DND-41 (cell line): ENCODE measurements at regions not wholly inside any gene's neighbourhood (a gene's known extent, or its start where the extent isn't known, plus 50 kb on each side); places are given as distances from the start of the nearest gene placed in this dataset.

Source experiments
- ATAC-seq: fragments of 200-7000 bp; cut with Tn5 transposase; 3 replicates; pipeline ENCODE4 v1.9.1; 2021; ENCODE audit warnings: low read depth; ENCODE audit not compliant: insufficient read depth
- DNase-seq: peaks from one replicate; pipeline ENCODE4 v3.0.0-alpha.2; 2020
- H2AFZ ChIP-seq: 2 replicates; pipeline ENCODE4 v1.6.0; 2012; ENCODE audit warnings: low read depth, low read length
- H3K27ac ChIP-seq: 2 replicates; pipeline ENCODE4 v1.5.1; 2012; ENCODE audit warnings: low read length, inconsistent platforms
- H3K27me3 ChIP-seq: fragments of 200-600 bp; sonication (generic); 2 replicates; pipeline ENCODE4 v1.6.0; 2012; ENCODE audit warnings: low read length, mild to moderate bottlenecking, inconsistent platforms; ENCODE audit not compliant: insufficient read depth, poor library complexity
- H3K36me3 ChIP-seq: 2 replicates; pipeline ENCODE4 v1.5.1; 2012; ENCODE audit warnings: low read length, inconsistent platforms; ENCODE audit not compliant: insufficient read depth
- H3K4me1 ChIP-seq: 2 replicates; pipeline ENCODE4 v1.5.1; 2012; ENCODE audit warnings: mild to moderate bottlenecking, low read length; ENCODE audit not compliant: insufficient read depth
- H3K4me2 ChIP-seq: 2 replicates; pipeline ENCODE4 v1.6.0; 2012; ENCODE audit warnings: mild to moderate bottlenecking, moderate library complexity, low read length, inconsistent platforms; ENCODE audit not compliant: insufficient read depth
- H3K4me3 ChIP-seq, 2 experiments: fragments of 200-600 bp in 1 of 2; shearing (Covaris generic) in 1 of 2; 2 replicates each; pipeline ENCODE4 v1.5.1; 2012 to 2016; ENCODE audit warnings: inconsistent platforms in 2 of 2, low read length in 2 of 2, mild to moderate bottlenecking in 2 of 2, low read depth in 1 of 2, moderate library complexity in 1 of 2
- H3K79me2 ChIP-seq: 2 replicates; pipeline ENCODE4 v1.6.0; 2012; ENCODE audit warnings: low read length, inconsistent platforms; ENCODE audit not compliant: insufficient read depth
- H3K9ac ChIP-seq: 2 replicates; pipeline ENCODE4 v1.6.0; 2012; ENCODE audit warnings: low read depth, mild to moderate bottlenecking, inconsistent platforms, low read length, moderate library complexity
- H3K9me3 ChIP-seq: 2 replicates; pipeline ENCODE4 v1.5.1; 2012; ENCODE audit warnings: low read length, moderate library complexity, mild to moderate bottlenecking, inconsistent platforms; ENCODE audit not compliant: insufficient read depth, severe bottlenecking
- H4K20me1 ChIP-seq: 2 replicates; pipeline ENCODE4 v1.6.0; 2012; ENCODE audit warnings: low read length; ENCODE audit not compliant: insufficient read depth
- EZH2 ChIP-seq: IDR thresholded peaks from 3 replicates; pipeline ENCODE4 v1.6.1; 2012; ENCODE audit warnings: borderline replicate concordance, low read depth, mild to moderate bottlenecking, moderate library complexity, low read length, inconsistent platforms; ENCODE audit not compliant: severe bottlenecking
- TF ChIP-seq, protein P1 (sequence below): IDR thresholded peaks from 2 replicates; pipeline ENCODE4 v1.5.1; 2012; ENCODE audit warnings: borderline replicate concordance, low read length, moderate library complexity, mild to moderate bottlenecking; ENCODE audit not compliant: poor library complexity, severe bottlenecking; ENCODE audit errors: extremely low read depth

DNA sequence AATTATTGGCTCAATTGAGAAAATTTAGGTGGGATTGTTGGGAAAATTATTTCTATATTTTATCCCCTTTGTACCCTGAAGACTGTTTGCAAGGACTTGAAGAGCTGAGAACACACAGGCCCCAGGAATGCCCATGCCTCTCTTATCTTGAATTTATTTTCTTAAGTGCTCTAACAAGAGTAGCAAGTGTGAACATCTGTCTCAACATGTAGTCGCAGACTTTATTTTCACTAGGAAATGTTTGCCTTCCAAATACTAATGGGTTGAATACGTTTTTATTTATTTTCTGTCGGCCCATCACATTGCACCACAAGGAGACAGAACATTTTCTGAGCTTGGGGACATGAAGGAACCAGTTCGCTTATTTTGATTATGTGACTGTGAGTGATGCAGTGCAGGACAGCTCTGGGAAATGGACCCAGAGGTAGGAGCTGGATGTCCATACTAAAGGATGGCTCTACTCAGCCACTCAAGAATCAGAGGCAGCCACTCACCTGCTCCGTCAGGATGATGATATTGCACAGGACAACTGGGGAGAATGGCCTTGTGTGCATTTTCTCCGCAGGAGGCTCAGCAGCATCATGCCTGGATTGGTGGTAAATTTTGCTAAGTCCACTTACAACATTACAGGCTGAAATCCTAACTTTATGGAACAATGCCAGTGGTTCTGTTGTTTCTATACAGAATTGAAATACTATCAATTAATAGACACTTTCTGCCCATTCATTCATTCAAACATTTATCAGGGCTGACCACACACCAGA, 332.7 kb downstream of the FGFR2 start:
- H3K9ac ChIP-seq: no peak overlapping the region
- no peak overlapping the region for H3K4me3 ChIP-seq
- H3K79me2 ChIP-seq: no peaks in the 10 kb centered on the region
- DNase-seq (no peak), ATAC-seq (no peak)
- H3K27ac ChIP-seq: no peak overlapping the region
- no peaks in the 10 kb centered on the region for H3K4me1 ChIP-seq
- no peak overlapping the region for H2AFZ ChIP-seq
- H4K20me1 ChIP-seq: no peaks in the 10 kb centered on the region
- H3K9me3 ChIP-seq: no peaks in the 10 kb centered on the region
- TF ChIP-seq, protein P1, sequence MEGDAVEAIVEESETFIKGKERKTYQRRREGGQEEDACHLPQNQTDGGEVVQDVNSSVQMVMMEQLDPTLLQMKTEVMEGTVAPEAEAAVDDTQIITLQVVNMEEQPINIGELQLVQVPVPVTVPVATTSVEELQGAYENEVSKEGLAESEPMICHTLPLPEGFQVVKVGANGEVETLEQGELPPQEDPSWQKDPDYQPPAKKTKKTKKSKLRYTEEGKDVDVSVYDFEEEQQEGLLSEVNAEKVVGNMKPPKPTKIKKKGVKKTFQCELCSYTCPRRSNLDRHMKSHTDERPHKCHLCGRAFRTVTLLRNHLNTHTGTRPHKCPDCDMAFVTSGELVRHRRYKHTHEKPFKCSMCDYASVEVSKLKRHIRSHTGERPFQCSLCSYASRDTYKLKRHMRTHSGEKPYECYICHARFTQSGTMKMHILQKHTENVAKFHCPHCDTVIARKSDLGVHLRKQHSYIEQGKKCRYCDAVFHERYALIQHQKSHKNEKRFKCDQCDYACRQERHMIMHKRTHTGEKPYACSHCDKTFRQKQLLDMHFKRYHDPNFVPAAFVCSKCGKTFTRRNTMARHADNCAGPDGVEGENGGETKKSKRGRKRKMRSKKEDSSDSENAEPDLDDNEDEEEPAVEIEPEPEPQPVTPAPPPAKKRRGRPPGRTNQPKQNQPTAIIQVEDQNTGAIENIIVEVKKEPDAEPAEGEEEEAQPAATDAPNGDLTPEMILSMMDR: no peak
- TF ChIP-seq EZH2: no peak
- H3K36me3 ChIP-seq: no peaks in the 10 kb centered on the region
- no peak overlapping the region for H3K4me2 ChIP-seq
- H3K27me3 ChIP-seq: peaks cover 3% of the 10 kb centered on the region

DNA sequence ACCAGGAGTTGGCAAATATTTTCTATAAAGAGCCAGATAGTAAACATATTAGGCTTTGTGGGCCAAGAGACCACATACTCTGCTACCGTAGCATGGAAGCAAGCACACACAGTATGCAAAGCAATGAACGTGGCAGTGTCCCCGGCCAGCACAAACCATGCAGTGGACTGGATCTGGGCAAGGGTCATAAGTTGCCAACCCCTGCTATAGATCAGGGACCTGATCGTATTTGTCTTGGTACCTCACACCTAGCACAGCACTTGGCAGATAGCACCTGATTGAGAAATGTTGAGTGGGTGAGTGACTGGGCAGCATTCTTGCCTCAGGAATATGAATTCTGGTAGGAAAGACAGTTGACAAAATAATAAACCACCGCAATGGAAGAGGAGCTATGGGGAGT, 331.9 kb downstream of the FGFR2 start:
- H3K27me3 ChIP-seq: peaks cover 3% of the 10 kb centered on the region
- TF ChIP-seq EZH2: no peak
- TF ChIP-seq, protein P1: no peak
- DNase-seq (no peak), ATAC-seq (no peak)
- H3K79me2 ChIP-seq: no peaks in the 10 kb centered on the region
- H3K27ac ChIP-seq: no peak overlapping the region
- H3K4me2 ChIP-seq: no peak overlapping the region
- no peaks in the 10 kb centered on the region for H4K20me1 ChIP-seq
- H3K4me1 ChIP-seq: no peaks in the 10 kb centered on the region
- H3K36me3 ChIP-seq: no peaks in the 10 kb centered on the region
- H3K9ac ChIP-seq: no peak overlapping the region
- H3K9me3 ChIP-seq: no peaks in the 10 kb centered on the region
- no peak overlapping the region for H2AFZ ChIP-seq
- no peak overlapping the region for H3K4me3 ChIP-seq

DNA sequence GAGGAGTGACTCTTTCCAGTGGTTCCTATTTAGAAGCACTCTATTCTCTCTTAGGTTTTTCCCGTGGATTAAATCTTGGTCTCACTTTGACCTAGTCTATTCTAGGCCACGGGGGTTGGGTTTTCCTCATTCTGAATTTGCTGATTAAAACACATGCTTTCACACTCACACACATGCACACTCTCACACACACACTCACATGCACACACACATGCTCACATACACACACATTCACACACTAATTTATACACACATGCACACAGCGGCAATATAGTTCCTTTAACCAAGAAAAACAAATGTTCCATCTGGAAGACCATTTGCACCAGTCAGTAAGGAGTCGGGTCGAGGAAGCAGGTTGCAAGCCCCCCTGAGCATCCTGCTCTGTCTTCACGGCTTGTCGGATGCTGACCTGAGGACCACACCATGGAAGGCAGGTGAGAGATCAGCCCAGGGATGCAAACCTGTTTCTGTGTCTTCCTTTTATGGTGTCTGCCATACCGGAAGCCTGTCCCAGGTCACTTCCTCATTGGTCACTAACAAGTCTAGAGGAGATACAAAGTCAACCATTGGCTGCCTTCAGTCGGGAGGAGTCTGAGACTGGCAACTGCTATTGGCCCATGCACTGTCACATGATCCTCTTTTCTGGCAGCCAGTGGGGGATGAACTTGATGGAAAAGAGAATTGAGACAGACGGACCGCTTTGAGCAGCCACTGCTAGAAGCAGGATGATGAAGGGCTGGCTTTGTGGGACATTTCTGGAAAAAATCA, 330.8 kb downstream of the FGFR2 start:
- TF ChIP-seq, protein P1: no peak
- no peak for TF ChIP-seq EZH2
- Histone ChIP-seq H3K4me2 (no peak overlapping the region), H3K9me3 (no peaks in the 10 kb centered on the region), H3K36me3 (no peaks in the 10 kb centered on the region), H3K4me3 (no peak overlapping the region), H3K9ac (no peak overlapping the region), H3K27ac (no peak overlapping the region), H2AFZ (no peak overlapping the region), H4K20me1 (no peaks in the 10 kb centered on the region), H3K27me3 (peaks cover 3% of the 10 kb centered on the region), H3K4me1 (no peaks in the 10 kb centered on the region), H3K79me2 (no peaks in the 10 kb centered on the region)
- DNase-seq (no peak), ATAC-seq (no peak)
